HepG2 (cell line): ENCODE measurements at regions not wholly inside any gene's neighbourhood (a gene's known extent, or its start where the extent isn't known, plus 50 kb on each side); places are given as distances from the start of the nearest gene placed in this dataset.

Experiments used
- ATAC-seq: fragments of 200-7000 bp; cut with Tn5 transposase; 3 replicates; pipeline ENCODE4 v1.9.1; 2020; ENCODE audit warnings: mild to moderate bottlenecking, moderate library complexity
- BruUV-seq: library from RNA; stranded (reverse); fragments of 400-500 nt; replicated peaks from 2 replicates; lab custom pipeline; 2021; lab: Mats Ljungman, UMichigan
- CTCF ChIA-PET: fragments of 300-600 bp; formaldehyde crosslinking; extraction: SDS; loops from one replicate; lab custom pipeline; 2021; ENCODE audit warnings: low total read pairs, inconsistent platforms, low intra/inter-chr PET ratio; lab: Yijun Ruan, JAX
- POLR2A ChIA-PET: fragments of 350-600 bp; sonication (Branson Sonifier 250); formaldehyde crosslinking; loops from one replicate; lab custom pipeline; 2020; ENCODE audit warnings: antibody characterized with exemption, inconsistent platforms; lab: Yijun Ruan, JAX
- DNase-seq: peaks from one replicate; pipeline ENCODE4 v3.0.0-alpha.2; 2015; ENCODE audit warnings: low spot score
- FAIRE-seq: peaks from 3 replicates; lab custom pipeline; 2011; peaks lifted over from hg19 to GRCh38; lab: Jason Lieb, UNC
- H2AFZ ChIP-seq: one replicate; pipeline ENCODE4 v1.6.1; 2011; ENCODE audit warnings: low read length, inconsistent platforms
- H3K27ac ChIP-seq: fragments of 300-600 bp; 3 replicates; pipeline ENCODE4 v1.8.0; 2011; ENCODE audit warnings: mixed run types, mild to moderate bottlenecking, mixed read lengths, low read length, inconsistent platforms; ENCODE audit not compliant: insufficient read depth; ENCODE audit errors: extremely low read length
- H3K27me3 ChIP-seq, 2 experiments: fragments of 200-600 bp in 1 of 2; 2 replicates in 1 of 2; 3 replicates in 1 of 2; pipeline versions ENCODE4 v1.6.0 to v1.8.0; 2011; ENCODE audit warnings: low read length in 2 of 2, mild to moderate bottlenecking in 2 of 2, moderate library complexity in 2 of 2, inconsistent platforms in 1 of 2; ENCODE audit not compliant: insufficient read depth in 2 of 2, control insufficient read depth in 1 of 2
- H3K36me3 ChIP-seq, 2 experiments: fragments of 200-600 bp in 1 of 2; replicated peaks in 1 of 2; 2 replicates in 1 of 2; 3 replicates in 1 of 2; pipeline versions ENCODE4 v1.5.1 to v1.8.0; 2011; ENCODE audit warnings: low read length in 2 of 2, inconsistent platforms in 1 of 2; ENCODE audit not compliant: insufficient read depth in 2 of 2, control insufficient read depth in 1 of 2
- H3K4me1 ChIP-seq: 2 replicates; pipeline ENCODE4 v1.5.1; 2012; ENCODE audit warnings: low read length, inconsistent platforms; ENCODE audit not compliant: insufficient read depth
- H3K4me2 ChIP-seq: 2 replicates; pipeline ENCODE4 v1.6.0; 2011; ENCODE audit warnings: low read depth, low read length, inconsistent platforms
- H3K4me3 ChIP-seq, 3 experiments: fragments of 200-600 bp in 1 of 3; sonication (generic), shearing (Covaris generic) in 1 of 3; replicated peaks in 1 of 3; 2 replicates each; pipeline ENCODE4 v1.5.1; 2011 to 2016; ENCODE audit warnings: low read length in 3 of 3, inconsistent platforms in 2 of 3, low read depth in 2 of 3, mild to moderate bottlenecking in 2 of 3, control low read depth in 1 of 3, mixed read lengths in 1 of 3; ENCODE audit not compliant: insufficient read depth in 1 of 3
- H3K79me2 ChIP-seq: one replicate; pipeline ENCODE4 v1.6.1; 2011; ENCODE audit warnings: low read length, inconsistent platforms; ENCODE audit not compliant: insufficient read depth
- H3K9ac ChIP-seq: 2 replicates; pipeline ENCODE4 v1.6.0; 2011; ENCODE audit warnings: mild to moderate bottlenecking, low read depth, low read length, inconsistent platforms; ENCODE audit not compliant: insufficient read depth
- H3K9me3 ChIP-seq: 2 replicates; pipeline ENCODE4 v1.5.1; 2012; ENCODE audit warnings: mild to moderate bottlenecking, low read length
- H4K20me1 ChIP-seq: 2 replicates; pipeline ENCODE4 v1.6.0; 2011; ENCODE audit warnings: inconsistent platforms, mild to moderate bottlenecking, low read length, moderate library complexity; ENCODE audit not compliant: insufficient read depth
- ATF7-NPFF ChIP-seq: sonication (generic); formaldehyde crosslinking; IDR thresholded peaks from 2 replicates; pipeline ENCODE4 v1.8.1; 2023; ENCODE audit warnings: mild to moderate bottlenecking, low read depth, missing genetic modification reagents, moderate library complexity
- HIVEP1 ChIP-seq: sonication (generic); formaldehyde crosslinking; IDR thresholded peaks from 2 replicates; pipeline ENCODE4 v1.4.0; 2020; ENCODE audit warnings: mild to moderate bottlenecking, missing genetic modification reagents
- MXI1 ChIP-seq: IDR thresholded peaks from 3 replicates; pipeline ENCODE4 v1.6.1; 2012; ENCODE audit warnings: low read depth, low read length, inconsistent platforms, borderline replicate concordance
- SIX1 ChIP-seq: sonication (generic); formaldehyde crosslinking; IDR thresholded peaks from 2 replicates; pipeline ENCODE4 v1.4.0; 2020; ENCODE audit warnings: missing genetic modification reagents, borderline replicate concordance
- SPEN ChIP-seq: sonication (generic); formaldehyde crosslinking; IDR thresholded peaks from 2 replicates; pipeline ENCODE4 v1.5.1; 2020; ENCODE audit warnings: low read depth, mild to moderate bottlenecking, missing genetic modification reagents
- TOE1 ChIP-seq: sonication (generic); formaldehyde crosslinking; IDR thresholded peaks from 2 replicates; pipeline ENCODE4 v1.4.0; 2020; ENCODE audit warnings: mild to moderate bottlenecking, missing genetic modification reagents
- TOPORS ChIP-seq: sonication (generic); formaldehyde crosslinking; IDR thresholded peaks from 2 replicates; pipeline ENCODE4 v1.8.0; 2023; ENCODE audit warnings: mild to moderate bottlenecking, missing genetic modification reagents
- ZBTB42 ChIP-seq: sonication (generic); formaldehyde crosslinking; IDR thresholded peaks from 2 replicates; pipeline ENCODE4 v1.5.0; 2020; ENCODE audit warnings: mild to moderate bottlenecking, missing genetic modification reagents
- ZFP37 ChIP-seq: sonication (generic); formaldehyde crosslinking; IDR thresholded peaks from 2 replicates; pipeline ENCODE4 v1.4.0; 2020; ENCODE audit warnings: missing genetic modification reagents, borderline replicate concordance
- ZMYM3 ChIP-seq: sonication (generic); formaldehyde crosslinking; IDR thresholded peaks from 2 replicates; pipeline ENCODE4 v1.5.1; 2020; ENCODE audit warnings: mild to moderate bottlenecking, missing genetic modification reagents
- ZNF414 ChIP-seq: sonication (generic); formaldehyde crosslinking; IDR thresholded peaks from 2 replicates; pipeline ENCODE4 v1.5.0; 2020; ENCODE audit warnings: missing genetic modification reagents
- ZNF431 ChIP-seq: sonication (generic); formaldehyde crosslinking; IDR thresholded peaks from 2 replicates; pipeline ENCODE4 v1.9.0; 2022; ENCODE audit warnings: missing genetic modification reagents, low read depth, mild to moderate bottlenecking, borderline replicate concordance
- ZNF563 ChIP-seq: sonication (generic); formaldehyde crosslinking; IDR thresholded peaks from 2 replicates; pipeline ENCODE4 v1.8.0; 2022; ENCODE audit warnings: mild to moderate bottlenecking, moderate library complexity, missing genetic modification reagents
- ZNF724P ChIP-seq: sonication (generic); formaldehyde crosslinking; IDR thresholded peaks from 2 replicates; pipeline ENCODE4 v1.8.0; 2022; ENCODE audit warnings: missing genetic modification reagents, borderline replicate concordance
- WGBS: methylation state at CpG from one replicate; pipeline ENCODE4 v1.1.6; 2017; ENCODE audit warnings: low lambda C conversion rate; 5-methylcytosine and 5-hydroxymethylcytosine counted together
- in situ Hi-C: cut with HindIII; loops from 2 replicates; pipeline ENCODE4 v1.10.0; 2017; ENCODE audit warnings: low pct_unique_long_range_greater_than_20kb; ENCODE audit not compliant: extremely low pct_ligation_motif_present
- intact Hi-C: fragments of 100-400 bp; cut with micrococcal nuclease; formaldehyde crosslinking; loops from one replicate; pipeline ENCODE4 v1.10.0; 2022; ENCODE audit not compliant: unreplicated experiment
- TF ChIP-seq, protein P1 (sequence below): IDR thresholded peaks from 2 replicates; pipeline ENCODE4 v1.6.1; 2016; ENCODE audit warnings: missing biosample characterization, missing genetic modification reagents, low read depth

DNA sequence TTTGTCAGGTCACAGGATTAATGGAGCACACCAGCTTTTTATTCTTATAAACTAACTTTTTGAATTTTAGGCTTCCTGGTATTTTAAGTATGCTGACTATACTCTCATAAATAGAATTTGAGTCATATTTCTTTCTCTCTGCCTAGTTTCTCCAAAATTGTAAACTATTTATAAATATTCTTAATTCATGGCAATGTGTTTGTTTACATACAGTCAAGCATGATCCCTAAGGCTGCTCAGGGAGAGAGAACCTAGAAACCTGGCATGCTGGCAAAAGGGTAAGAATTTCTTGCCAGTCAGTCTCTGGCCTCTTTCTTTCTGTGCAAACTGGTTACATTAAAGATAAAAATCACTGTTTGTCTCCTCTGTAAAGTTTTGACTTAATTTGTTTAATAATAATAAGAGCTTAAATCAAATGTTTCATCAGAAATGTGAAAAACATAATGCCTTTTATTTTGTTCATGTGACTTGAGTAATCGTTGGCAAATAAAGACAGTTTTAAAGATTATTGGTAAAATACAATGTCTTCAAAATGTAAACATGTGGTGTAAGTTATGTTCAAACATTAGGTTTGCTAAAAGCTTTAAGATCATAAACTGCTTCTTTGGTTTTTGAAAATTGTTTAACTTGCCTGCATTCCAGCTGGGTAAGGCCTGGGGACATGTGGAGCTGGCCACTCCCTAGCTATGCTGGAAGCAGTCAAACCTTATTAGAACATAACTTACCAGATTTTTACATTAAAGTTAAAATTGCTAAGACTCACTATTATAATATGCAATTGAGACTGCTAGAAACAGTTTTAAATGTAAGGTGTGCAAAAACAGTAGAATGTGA, 1401.7 kb downstream of the NCAM2 start:
- Histone ChIP-seq H3K4me2 (no peak overlapping the region), H4K20me1 (no peaks in the 10 kb centered on the region), H3K4me3 (no peak overlapping the region), H3K27ac (no peak overlapping the region)
- in situ Hi-C loops, result no loop called here
- DNase-seq, result no peak
- CTCF ChIA-PET, result no interaction called here
- no peak for FAIRE-seq
- TF ChIP-seq ZNF563 (CRISPR knock-in tag), result no peak
- TF ChIP-seq ATF7-NPFF (CRISPR knock-in tag), result no peak
- TF ChIP-seq MXI1, result no peak
- TF ChIP-seq, all 625 proteins: peak for 0
- Histone ChIP-seq H3K79me2 (no peaks in the 10 kb centered on the region), H2AFZ (no peak overlapping the region), H3K27me3 (no peaks in the 10 kb centered on the region), H3K36me3 (no peaks in the 10 kb centered on the region), H3K4me1 (no peaks in the 10 kb centered on the region), H3K9ac (no peak overlapping the region), H3K9me3 (peaks cover 85% of the 10 kb centered on the region)
- intact Hi-C loops, result no loop called here
- POLR2A ChIA-PET, result no interaction called here
- no peak for ATAC-seq
- BruUV-seq, result no TSS peak
- 0% methylated on average over 1 of the region's 1 CpG for WGBS

- Histone ChIP-seq H3K4me2 (no peak overlapping the region), H3K4me1 (no peaks in the 10 kb centered on the region), H3K27ac (no peak overlapping the region), H3K4me3 (no peak overlapping the region), H2AFZ (no peak overlapping the region), H4K20me1 (no peaks in the 10 kb centered on the region), H3K79me2 (no peaks in the 10 kb centered on the region), H3K36me3 (no peaks in the 10 kb centered on the region), H3K9me3 (peaks cover 69% of the 10 kb centered on the region), H3K27me3 (no peaks in the 10 kb centered on the region), H3K9ac (no peak overlapping the region)
- no TSS peak for BruUV-seq
- intact Hi-C loops, result no loop called here
- in situ Hi-C loops, result no loop called here
- ChIA-PET CTCF (no interaction called here), POLR2A (no interaction called here)
- 24% methylated on average over 2 of the region's 2 CpGs for WGBS
- DNase-seq (no peak), ATAC-seq (no peak), FAIRE-seq (no peak)
- no peak for TF ChIP-seq TOE1 (CRISPR knock-in tag)
- TF ChIP-seq TOPORS (CRISPR knock-in tag), result no peak
- no peak for TF ChIP-seq ZNF431 (CRISPR knock-in tag)
- no peak for TF ChIP-seq ZNF724P (CRISPR knock-in tag)
- TF ChIP-seq ZNF414, result no peak
- no peak for TF ChIP-seq HIVEP1
- no peak for TF ChIP-seq ZBTB42 (CRISPR knock-in tag)
- TF ChIP-seq, protein P1, sequence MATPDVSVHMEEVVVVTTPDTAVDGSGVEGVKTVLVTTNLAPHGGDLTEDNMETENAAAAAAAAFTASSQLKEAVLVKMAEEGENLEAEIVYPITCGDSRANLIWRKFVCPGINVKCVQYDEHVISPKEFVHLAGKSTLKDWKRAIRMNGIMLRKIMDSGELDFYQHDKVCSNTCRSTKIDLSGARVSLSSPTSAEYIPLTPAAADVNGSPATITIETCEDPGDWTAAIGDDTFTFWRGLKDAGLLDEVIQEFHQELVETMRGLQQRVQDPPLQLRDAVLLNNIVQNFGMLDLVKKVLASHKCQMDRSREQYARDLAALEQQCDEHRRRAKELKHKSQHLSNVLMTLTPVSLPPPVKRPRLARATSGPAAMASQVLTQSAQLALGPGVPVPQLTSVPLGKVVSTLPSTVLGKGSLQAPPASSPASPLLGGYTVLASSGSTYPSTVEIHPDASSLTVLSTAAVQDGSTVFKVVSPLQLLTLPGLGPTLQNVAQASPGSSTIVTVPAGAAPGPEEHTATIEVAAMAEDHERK (CRISPR knock-in tag), result no peak
- no peak for TF ChIP-seq ATF7-NPFF (CRISPR knock-in tag)
- no peak for TF ChIP-seq ZMYM3 (CRISPR knock-in tag)
- no peak for TF ChIP-seq ZFP37
- no peak for TF ChIP-seq SPEN (CRISPR knock-in tag)
- TF ChIP-seq SIX1 (CRISPR knock-in tag), result no peak
These were observed 1411.4 kb downstream of the NCAM2 start for GRCh38 chr21:22409571-22409970.
